SK-N-SH (cell line): ENCODE measurements at regions not wholly inside any gene's neighbourhood (a gene's known extent, or its start where the extent isn't known, plus 50 kb on each side); places are given as distances from the start of the nearest gene placed in this dataset.

ENCODE experiments used
- CTCF ChIA-PET: fragments of 300-600, 350-600 bp; formaldehyde crosslinking; extraction: SDS; loops from one replicate; lab custom pipeline; 2021; lab: Yijun Ruan, JAX
- POLR2A ChIA-PET: fragments of 350-600 bp; sonication (Branson Sonifier 250); formaldehyde crosslinking; extraction: SDS; loops from one replicate; lab custom pipeline; 2020; ENCODE audit warnings: antibody characterized with exemption, inconsistent platforms; lab: Yijun Ruan, JAX
- DNase-seq: peaks from one replicate; pipeline ENCODE4 v3.0.0; 2012
- H2AFZ ChIP-seq: fragments of 200-600 bp; sonication (generic); 2 replicates; pipeline ENCODE4 v1.8.1; 2016; ENCODE audit warnings: antibody characterized with exemption, mild to moderate bottlenecking, low read depth
- H3F3A ChIP-seq: fragments of 200-600 bp; sonication (generic); replicated peaks from 2 replicates; pipeline ENCODE3; 2016; ENCODE audit warnings: antibody characterized with exemption, mild to moderate bottlenecking; ENCODE audit not compliant: insufficient read depth
- H3K27ac ChIP-seq, 2 experiments: fragments of 200-500 bp in 1 of 2; fragments of 200-600 bp in 1 of 2; sonication (Bioruptor generic) in 1 of 2; sonication (generic), shearing (Covaris generic) in 1 of 2; 2 replicates each; pipeline versions ENCODE4 v1.5.1 to v1.6.1; 2014 to 2016; ENCODE audit warnings: low read depth in 2 of 2, inconsistent platforms in 1 of 2, low read length in 1 of 2, mild to moderate bottlenecking in 1 of 2, mixed read lengths in 1 of 2
- H3K27me3 ChIP-seq: fragments of 200-600 bp; sonication (generic), shearing (Covaris generic); 2 replicates; pipeline ENCODE4 v1.6.1; 2016; ENCODE audit warnings: mixed run types; ENCODE audit not compliant: insufficient read depth
- H3K36me3 ChIP-seq, 2 experiments: fragments of 200-500 bp in 1 of 2; fragments of 200-600 bp in 1 of 2; sonication (Bioruptor generic) in 1 of 2; sonication (generic) in 1 of 2; replicated peaks in 1 of 2; 2 replicates each; pipeline versions ENCODE3 to v1.5.1; 2014 to 2016; ENCODE audit warnings: low read length in 1 of 2, mild to moderate bottlenecking in 1 of 2; ENCODE audit not compliant: insufficient read depth in 2 of 2, control insufficient read depth in 1 of 2
- H3K4me1 ChIP-seq, 2 experiments: fragments of 200-500 bp in 1 of 2; fragments of 200-600 bp in 1 of 2; sonication (Bioruptor generic) in 1 of 2; sonication (generic), shearing (Covaris generic) in 1 of 2; 2 replicates each; pipeline versions ENCODE4 v1.5.1 to v1.6.1; 2014 to 2016; ENCODE audit warnings: low read depth in 1 of 2, low read length in 1 of 2, mixed run types in 1 of 2; ENCODE audit not compliant: insufficient read depth in 2 of 2, control insufficient read depth in 1 of 2
- H3K4me2 ChIP-seq: fragments of 200-600 bp; sonication (generic), shearing (Covaris generic); 2 replicates; pipeline ENCODE4 v1.6.1; 2017; ENCODE audit warnings: mixed run types
- H3K4me3 ChIP-seq, 2 experiments: fragments of 200-500 bp in 1 of 2; fragments of 200-600 bp in 1 of 2; sonication (Bioruptor generic) in 1 of 2; sonication (generic), shearing (Covaris generic) in 1 of 2; 2 replicates each; pipeline versions ENCODE4 v1.5.1 to v1.8.1; 2014 to 2016; ENCODE audit warnings: low read depth in 2 of 2, inconsistent platforms in 1 of 2, low read length in 1 of 2, mild to moderate bottlenecking in 1 of 2, mixed read lengths in 1 of 2, moderate library complexity in 1 of 2
- H3K79me2 ChIP-seq: fragments of 200-600 bp; sonication (generic); 2 replicates; pipeline ENCODE4 v1.8.1; 2017; ENCODE audit warnings: mild to moderate bottlenecking; ENCODE audit not compliant: insufficient read depth
- H3K9ac ChIP-seq: fragments of 200-600 bp; sonication (generic); 2 replicates; pipeline ENCODE4 v1.6.1; 2017; ENCODE audit warnings: mixed run types
- H3K9me2 ChIP-seq: fragments of 200-600 bp; sonication (generic); 2 replicates; pipeline ENCODE4 v1.6.1; 2017; ENCODE audit warnings: mixed run types
- H3K9me3 ChIP-seq: fragments of 200-600 bp; sonication (generic); 2 replicates; pipeline ENCODE4 v1.6.1; 2017; ENCODE audit warnings: mixed run types, mild to moderate bottlenecking, moderate library complexity
- H4K20me1 ChIP-seq: fragments of 200-600 bp; sonication (generic); 2 replicates; pipeline ENCODE4 v1.6.1; 2017; ENCODE audit warnings: mild to moderate bottlenecking, mixed run types; ENCODE audit not compliant: insufficient read depth
- CHD2 ChIP-seq: fragments of 150-350 bp; IDR thresholded peaks from 2 replicates; pipeline ENCODE4 v1.6.1; 2018; ENCODE audit warnings: low read length; ENCODE audit not compliant: partially characterized antibody
- CTCF ChIP-seq: fragments of 200-600 bp; sonication (generic); IDR thresholded peaks from 2 replicates; pipeline ENCODE4 v1.6.1; 2017; ENCODE audit warnings: antibody characterized with exemption, mild to moderate bottlenecking, moderate library complexity
- EP300 ChIP-seq, 2 experiments: IDR thresholded peaks; 2 replicates each; pipeline versions ENCODE4 v1.4.0 to v1.6.1; 2012; ENCODE audit warnings: borderline replicate concordance in 1 of 2, low read depth in 1 of 2, low read length in 1 of 2
- EZH2phosphoT487 ChIP-seq: fragments of 200-600 bp; sonication (generic); IDR thresholded peaks from 2 replicates; pipeline ENCODE4 v1.6.1; 2017; ENCODE audit warnings: low read depth, mixed run types, mild to moderate bottlenecking, antibody characterized with exemption, moderate library complexity, borderline replicate concordance
- FOSL2 ChIP-seq: IDR thresholded peaks from 2 replicates; pipeline ENCODE4 v1.4.0; 2012; ENCODE audit warnings: low read depth, mild to moderate bottlenecking, moderate library complexity, borderline replicate concordance
- FOXM1 ChIP-seq: IDR thresholded peaks from 2 replicates; pipeline ENCODE4 v1.4.0; 2012; ENCODE audit warnings: low read depth, mild to moderate bottlenecking
- JUND ChIP-seq: IDR thresholded peaks from 2 replicates; pipeline ENCODE4 v1.4.0; 2012
- MXI1 ChIP-seq: IDR thresholded peaks from 2 replicates; pipeline ENCODE4 v1.6.1; 2012; ENCODE audit warnings: mild to moderate bottlenecking, low read depth, low read length, improper control_type of control experiment
- NFIC ChIP-seq: IDR thresholded peaks from 2 replicates; pipeline ENCODE4 v1.4.0; 2012; ENCODE audit warnings: borderline replicate concordance
- NRF1 ChIP-seq: IDR thresholded peaks from 2 replicates; pipeline ENCODE4 v1.6.1; 2012; ENCODE audit warnings: low read depth, mild to moderate bottlenecking, low read length
- PBX3 ChIP-seq: IDR thresholded peaks from 2 replicates; pipeline ENCODE4; 2012
- POLR2AphosphoS5 ChIP-seq: IDR thresholded peaks from 2 replicates; pipeline ENCODE4 v1.6.1; 2012; ENCODE audit warnings: low read depth, low read length
- RAD21 ChIP-seq: IDR thresholded peaks from 2 replicates; pipeline ENCODE4 v1.6.1; 2012; ENCODE audit warnings: mild to moderate bottlenecking, low read length
- REST ChIP-seq: IDR thresholded peaks from 2 replicates; pipeline ENCODE4 v1.6.1; 2012; ENCODE audit warnings: mild to moderate bottlenecking, low read depth, low read length, moderate library complexity
- RFX5 ChIP-seq: IDR thresholded peaks from 2 replicates; pipeline ENCODE4 v1.6.1; 2012; ENCODE audit warnings: mild to moderate bottlenecking, improper control_type of control experiment, low read length
- RXRA ChIP-seq: IDR thresholded peaks from 2 replicates; pipeline ENCODE4 v1.4.0; 2012; ENCODE audit warnings: low read depth, mild to moderate bottlenecking, borderline replicate concordance
- TCF12 ChIP-seq: IDR thresholded peaks from 2 replicates; pipeline ENCODE4 v1.4.0; 2012
- TEAD4 ChIP-seq: IDR thresholded peaks from 2 replicates; pipeline ENCODE4 v1.4.0; 2012; ENCODE audit warnings: mild to moderate bottlenecking, borderline replicate concordance; ENCODE audit not compliant: insufficient read depth
- YY1 ChIP-seq: IDR thresholded peaks from 2 replicates; pipeline ENCODE4 v1.4.0; 2012; ENCODE audit warnings: low read depth, mild to moderate bottlenecking
- WGBS: methylation state at CpG from one replicate; pipeline ENCODE4 v1.1.6; 2017; ENCODE audit warnings: low lambda C conversion rate; 5-methylcytosine and 5-hydroxymethylcytosine counted together
- TF ChIP-seq, protein P1 (sequence below): IDR thresholded peaks from 2 replicates; pipeline ENCODE4 v1.4.0; 2012; ENCODE audit warnings: low read depth, borderline replicate concordance
- TF ChIP-seq, protein P2 (sequence below): fragments of 150-350 bp; IDR thresholded peaks from 2 replicates; pipeline ENCODE4 v1.6.1; 2016; ENCODE audit warnings: mild to moderate bottlenecking, low read depth, low read length
- TF ChIP-seq, protein P3 (sequence below): IDR thresholded peaks from 2 replicates; pipeline ENCODE4 v1.4.0; 2012; ENCODE audit warnings: low read depth

- TF ChIP-seq REST: no peak
- peak; percentile 56; the same call in 1 of the 2 replicates for TF ChIP-seq MXI1
- TF ChIP-seq, protein P1, sequence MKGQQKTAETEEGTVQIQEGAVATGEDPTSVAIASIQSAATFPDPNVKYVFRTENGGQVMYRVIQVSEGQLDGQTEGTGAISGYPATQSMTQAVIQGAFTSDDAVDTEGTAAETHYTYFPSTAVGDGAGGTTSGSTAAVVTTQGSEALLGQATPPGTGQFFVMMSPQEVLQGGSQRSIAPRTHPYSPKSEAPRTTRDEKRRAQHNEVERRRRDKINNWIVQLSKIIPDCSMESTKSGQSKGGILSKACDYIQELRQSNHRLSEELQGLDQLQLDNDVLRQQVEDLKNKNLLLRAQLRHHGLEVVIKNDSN: no peak
- no peak for TF ChIP-seq PBX3
Observed at GRCh38 chr2:67842375-67842959, 220.3 kb downstream of the C1D start (continued).

- CTCF ChIA-PET: interaction anchor here (3.7 to 11.7 kb wide), 3 partner anchors 9 to 1410 kb away, joined by 18 to 150 read pairs (median 41); partner anchors contain the start of gene MEIS1
- no peak for DNase-seq
- H3K9ac ChIP-seq: no peak overlapping the region
- H3F3A ChIP-seq: peaks cover 4% of the 10 kb centered on the region
- no peak overlapping the region for H3K4me2 ChIP-seq
- no peak overlapping the region for H3K4me3 ChIP-seq
- peak overlapping the region in 1 of 2 experiments; percentile 3; a peak in 1 of 4 replicates for H3K27ac ChIP-seq
- no peaks in the 10 kb centered on the region for H4K20me1 ChIP-seq
- POLR2A ChIA-PET: no interaction called here
- no peaks in the 10 kb centered on the region for H3K9me3 ChIP-seq
- no peak overlapping the region for H2AFZ ChIP-seq
- H3K79me2 ChIP-seq: no peaks in the 10 kb centered on the region
- no peaks in the 10 kb centered on the region for H3K36me3 ChIP-seq
- no peaks in the 10 kb centered on the region for H3K27me3 ChIP-seq
- no peak for TF ChIP-seq POLR2AphosphoS5
- no peak for TF ChIP-seq FOXM1
- no peak for TF ChIP-seq FOSL2
- TF ChIP-seq EZH2phosphoT487: no peak
- TF ChIP-seq MXI1: no peak
- TF ChIP-seq NRF1: no peak
- TF ChIP-seq, protein P2, sequence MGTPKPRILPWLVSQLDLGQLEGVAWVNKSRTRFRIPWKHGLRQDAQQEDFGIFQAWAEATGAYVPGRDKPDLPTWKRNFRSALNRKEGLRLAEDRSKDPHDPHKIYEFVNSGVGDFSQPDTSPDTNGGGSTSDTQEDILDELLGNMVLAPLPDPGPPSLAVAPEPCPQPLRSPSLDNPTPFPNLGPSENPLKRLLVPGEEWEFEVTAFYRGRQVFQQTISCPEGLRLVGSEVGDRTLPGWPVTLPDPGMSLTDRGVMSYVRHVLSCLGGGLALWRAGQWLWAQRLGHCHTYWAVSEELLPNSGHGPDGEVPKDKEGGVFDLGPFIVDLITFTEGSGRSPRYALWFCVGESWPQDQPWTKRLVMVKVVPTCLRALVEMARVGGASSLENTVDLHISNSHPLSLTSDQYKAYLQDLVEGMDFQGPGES: no peak
- TF ChIP-seq YY1: no peak
- TF ChIP-seq RFX5: no peak
- no peak for TF ChIP-seq NFIC
- TF ChIP-seq RXRA: no peak
- TF ChIP-seq, protein P3, sequence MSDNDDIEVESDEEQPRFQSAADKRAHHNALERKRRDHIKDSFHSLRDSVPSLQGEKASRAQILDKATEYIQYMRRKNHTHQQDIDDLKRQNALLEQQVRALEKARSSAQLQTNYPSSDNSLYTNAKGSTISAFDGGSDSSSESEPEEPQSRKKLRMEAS: no peak
- TF ChIP-seq TEAD4: no peak
- no peak for TF ChIP-seq CTCF
- TF ChIP-seq TCF12: no peak
- no peak for TF ChIP-seq CHD2
- no peak for TF ChIP-seq EP300 (IDR thresholded peaks at IDR 0.05; ENCODE audit: borderline replicate concordance in 1 of 2, low read depth in 1 of 2, low read length in 1 of 2)
- no peak for TF ChIP-seq RAD21
- TF ChIP-seq JUND: no peak
- 71% methylated on average over 1 of the region's 1 CpG for WGBS
- peaks cover 10 to 28% of the 10 kb centered on the region in 2 experiments; a peak in 3 of 4 replicates for H3K4me1 ChIP-seq
- H3K9me2 ChIP-seq: no peaks in the 10 kb centered on the region
Observed at GRCh38 chr2:67844024-67844540, 218.7 kb downstream of the C1D start.
